K562 (cell line): ENCODE measurements at regions not wholly inside any gene's neighbourhood (a gene's known extent, or its start where the extent isn't known, plus 50 kb on each side); places are given as distances from the start of the nearest gene placed in this dataset.

Experiments
- ATAC-seq: fragments of 200-7000 bp; cut with Tn5 transposase; 3 replicates; pipeline ENCODE4 v1.9.1; 2020; ENCODE audit warnings: moderate library complexity
- BruUV-seq: library from RNA; stranded (reverse); fragments of 400-500 nt; replicated peaks from 2 replicates; lab custom pipeline; 2021; lab: Mats Ljungman, UMichigan
- CTCF ChIA-PET: fragments of 300-600 bp; formaldehyde crosslinking; extraction: SDS; loops from one replicate; lab custom pipeline; 2021; ENCODE audit warnings: low intra/inter-chr PET ratio; lab: Yijun Ruan, JAX
- POLR2A ChIA-PET: fragments of 300-600, 350-650 bp; sonication (Branson Sonifier 250); formaldehyde crosslinking; extraction: SDS; loops from one replicate; lab custom pipeline; 2021; ENCODE audit warnings: antibody characterized with exemption, inconsistent platforms; lab: Yijun Ruan, JAX
- DNase-seq, 4 experiments: peaks; one replicate each; pipeline versions ENCODE4 v3.0.0 to v3.0.0-alpha.2; 2011 to 2018; ENCODE audit warnings: low spot score in 3 of 4, mixed read lengths in 3 of 4; ENCODE audit errors: extremely low read depth in 1 of 4
- FAIRE-seq: peaks from 2 replicates; lab custom pipeline; 2011; peaks lifted over from hg19 to GRCh38; lab: Jason Lieb, UNC
- H2AFZ ChIP-seq: 2 replicates; pipeline ENCODE4 v1.6.0; 2011; ENCODE audit warnings: low read depth, low read length, control low read depth, inconsistent platforms
- H3K27ac ChIP-seq: fragments of 200-600 bp; 3 replicates; pipeline ENCODE4 v1.8.0; 2011; ENCODE audit warnings: low read depth, mild to moderate bottlenecking, control low read depth, inconsistent platforms, low read length, moderate library complexity, mixed read lengths; ENCODE audit errors: extremely low read depth
- H3K27me3 ChIP-seq, 2 experiments: fragments of 300-600 bp in 1 of 2; 2 replicates in 1 of 2; 3 replicates in 1 of 2; pipeline versions ENCODE4 v1.6.0 to v1.8.0; 2011; ENCODE audit warnings: inconsistent platforms in 2 of 2, low read length in 2 of 2, mild to moderate bottlenecking in 1 of 2, mixed read lengths in 1 of 2, moderate library complexity in 1 of 2; ENCODE audit not compliant: control insufficient read depth in 2 of 2, insufficient read depth in 2 of 2
- H3K36me3 ChIP-seq: fragments of 300-600 bp; 3 replicates; pipeline ENCODE4 v1.8.0; 2011; ENCODE audit warnings: mild to moderate bottlenecking, low read length, inconsistent platforms; ENCODE audit not compliant: control insufficient read depth, insufficient read depth
- H3K4me1 ChIP-seq, 2 experiments: fragments of 200-600 bp in 1 of 2; replicated peaks in 1 of 2; 2 replicates in 1 of 2; 3 replicates in 1 of 2; pipeline versions ENCODE4 v1.5.1 to v1.8.0; 2011; ENCODE audit warnings: inconsistent platforms in 2 of 2, low read length in 2 of 2, mild to moderate bottlenecking in 1 of 2, mixed read lengths in 1 of 2, moderate library complexity in 1 of 2; ENCODE audit not compliant: control insufficient read depth in 2 of 2, insufficient read depth in 2 of 2
- H3K4me2 ChIP-seq: 2 replicates; pipeline ENCODE4 v1.6.1; 2011; ENCODE audit warnings: low read length, control low read depth, inconsistent platforms, mixed read lengths; ENCODE audit not compliant: insufficient read depth
- H3K4me3 ChIP-seq: fragments of 200-600 bp; sonication (generic), shearing (Covaris generic); 2 replicates; pipeline ENCODE4 v1.5.1; 2016; ENCODE audit warnings: control low read depth, inconsistent platforms
- H3K79me2 ChIP-seq: fragments of 200-600 bp; 3 replicates; pipeline ENCODE4 v1.8.0; 2011; ENCODE audit warnings: low read length, inconsistent platforms; ENCODE audit not compliant: control insufficient read depth, insufficient read depth
- H3K9ac ChIP-seq, 2 experiments: 2 replicates each; pipeline versions ENCODE4 v1.6.0 to v1.6.1; 2011; ENCODE audit warnings: low read depth in 2 of 2, low read length in 2 of 2, control low read depth in 1 of 2, inconsistent platforms in 1 of 2, mild to moderate bottlenecking in 1 of 2, mixed read lengths in 1 of 2; ENCODE audit not compliant: insufficient read depth in 1 of 2
- H3K9me1 ChIP-seq: one replicate; pipeline ENCODE4 v1.6.0; 2011; ENCODE audit warnings: inconsistent platforms, mild to moderate bottlenecking, low read length, moderate library complexity; ENCODE audit not compliant: control insufficient read depth, insufficient read depth
- H3K9me3 ChIP-seq: replicated peaks from 2 replicates; pipeline ENCODE4 v1.5.1; 2011; ENCODE audit warnings: low read depth, low read length, inconsistent platforms; ENCODE audit not compliant: control insufficient read depth, insufficient read depth
- H4K20me1 ChIP-seq: replicated peaks from 2 replicates; pipeline ENCODE4 v1.6.1; 2011; ENCODE audit warnings: low read length, inconsistent platforms, mixed read lengths; ENCODE audit not compliant: control insufficient read depth, insufficient read depth
- CCNT2 ChIP-seq: IDR thresholded peaks from 2 replicates; pipeline ENCODE4 v1.6.1; 2011; ENCODE audit warnings: borderline replicate concordance, low read depth, mild to moderate bottlenecking, moderate library complexity, mixed read lengths, low read length; ENCODE audit not compliant: insufficient read length; ENCODE audit errors: extremely low read depth
- ELF4 ChIP-seq: fragments of 450-650 bp; formaldehyde crosslinking; IDR thresholded peaks from 2 replicates; pipeline ENCODE4 v1.4.0; 2022; ENCODE audit warnings: missing genetic modification characterization
- SMAD3 ChIP-seq: fragments of 450-650 bp; formaldehyde crosslinking; conservative IDR thresholded peaks from 2 replicates; pipeline ENCODE4 v1.4.0; 2020; ENCODE audit warnings: mild to moderate bottlenecking
- SREBF2 ChIP-seq: sonication (generic); formaldehyde crosslinking; IDR thresholded peaks from 2 replicates; pipeline ENCODE4 v1.4.0; 2020; ENCODE audit warnings: mild to moderate bottlenecking, missing genetic modification reagents
- ZNF644 ChIP-seq: fragments of 200-800 bp; sonication (Bioruptor generic); IDR thresholded peaks from 2 replicates; pipeline ENCODE4 v1.6.1; 2016; ENCODE audit warnings: low read depth, missing genetic modification characterization, missing compliant biosample characterization
- WGBS: fragments of 100-300 bp; shearing (Covaris generic); methylation state at CpG from one replicate; pipeline ENCODE4 v1.1.6; 2016; ENCODE audit warnings: low coverage, mixed read lengths; ENCODE audit not compliant: insufficient coverage; ENCODE audit errors: missing lambda C conversion rate; 5-methylcytosine and 5-hydroxymethylcytosine counted together
- in situ Hi-C: fragments of 300-500 bp; cut with MboI; formaldehyde crosslinking; loops from 4 replicates; pipeline ENCODE4 v1.15.0; 2018; ENCODE audit warnings: inconsistent platforms, mixed read lengths
- intact Hi-C: fragments of 100-400 bp; cut with micrococcal nuclease; formaldehyde crosslinking; loops from 2 replicates; pipeline ENCODE4 v1.14.2; 2022

DNA sequence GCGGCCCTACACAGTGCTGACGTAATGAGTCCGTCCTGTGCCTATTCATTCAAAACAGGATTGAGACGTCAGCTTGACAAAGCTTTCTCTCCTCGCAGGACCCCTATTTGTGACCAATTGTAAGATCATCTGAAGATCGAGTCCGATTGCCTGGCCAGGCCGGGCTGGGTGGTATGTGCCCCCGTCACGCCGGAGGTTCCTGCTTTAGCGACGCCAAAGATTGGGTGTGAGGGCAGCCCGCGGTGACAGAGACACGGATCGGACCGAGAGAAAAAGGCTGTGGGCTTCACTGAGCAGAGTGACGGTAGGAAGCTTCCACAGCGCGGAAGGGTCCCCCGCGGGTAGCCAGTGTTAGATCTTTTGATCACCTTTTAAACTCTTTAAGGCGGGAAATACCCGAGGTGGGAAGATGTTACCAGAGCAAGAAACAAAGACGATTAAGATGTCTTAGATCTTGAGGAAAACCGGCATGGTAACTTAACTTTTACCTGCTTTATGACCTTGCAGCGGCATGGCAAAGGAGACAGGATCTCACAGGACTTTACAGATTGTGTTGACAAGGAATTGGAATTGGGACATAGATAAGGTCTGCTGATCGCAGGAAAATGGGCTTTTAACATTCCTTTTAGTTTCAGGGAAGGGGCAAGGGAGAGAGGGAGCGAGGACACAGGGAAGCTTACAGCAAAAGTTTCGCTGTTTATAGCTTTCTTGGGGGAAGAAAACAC, 220.0 kb downstream of the METTL4 start (continued):
- TF ChIP-seq ZNF644 (tag) (no peak), SMAD3 (CRISPR knock-in tag) (no peak)

DNA sequence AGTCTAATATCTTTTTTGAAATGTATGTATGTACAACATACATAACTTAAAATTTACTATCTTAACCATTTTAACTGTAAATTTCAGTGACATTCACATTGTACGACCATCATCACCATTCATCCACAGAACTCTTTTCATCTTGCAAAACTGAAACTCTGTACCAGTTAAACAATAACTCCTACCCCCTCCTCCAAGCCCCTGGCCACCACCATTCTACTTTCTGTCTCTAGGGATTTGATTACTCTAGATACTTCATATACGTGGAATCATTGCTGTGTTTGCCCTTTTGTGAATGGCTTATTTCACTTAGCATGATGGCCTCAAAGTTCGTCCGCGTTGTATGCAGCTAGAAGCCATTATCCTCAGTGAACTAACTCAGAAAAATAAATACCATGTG, 217.0 kb downstream of the METTL4 start:
- BruUV-seq = no TSS peak
- TF ChIP-seq ELF4 (CRISPR knock-in tag) (no peak), SREBF2 (CRISPR knock-in tag) (no peak), CCNT2 (no peak)
- ChIA-PET POLR2A (no interaction called here), CTCF (no interaction called here)
- Histone ChIP-seq H3K9me1 (no peaks in the 10 kb centered on the region), H3K9me3 (no peaks in the 10 kb centered on the region), H3K4me3 (no peak overlapping the region), H3K79me2 (no peaks in the 10 kb centered on the region), H3K4me1 (peaks cover 3 to 4% of the 10 kb centered on the region in 2 experiments; a peak in 1 of 5 replicates), H2AFZ (no peak overlapping the region), H3K9ac (no peak overlapping the region), H3K27me3 (no peaks in the 10 kb centered on the region), H3K27ac (no peak overlapping the region), H3K4me2 (no peak overlapping the region), H4K20me1 (no peaks in the 10 kb centered on the region), H3K36me3 (no peaks in the 10 kb centered on the region)
- ATAC-seq = no peak
- in situ Hi-C loops = no loop called here
- intact Hi-C loops = no loop called here
- DNase-seq = no peak
- no peak for FAIRE-seq
- 70% methylated on average over 5 of the region's 5 CpGs for WGBS
